Neuronal stem cell (in vitro differentiated cells): ENCODE measurements at regions not wholly inside any gene's neighbourhood (a gene's known extent, or its start where the extent isn't known, plus 50 kb on each side); places are given as distances from the start of the nearest gene placed in this dataset.

ENCODE experiments used
- DNase-seq: peaks from one replicate; pipeline ENCODE4 v3.0.0-alpha.2; 2013; ENCODE audit warnings: low spot score
- H2AFZ ChIP-seq: one replicate; pipeline ENCODE4 v1.6.1; 2013; ENCODE audit warnings: mild to moderate bottlenecking, low read length, inconsistent platforms
- H2AK5ac ChIP-seq: 2 replicates; pipeline ENCODE4 v1.6.1; 2013; ENCODE audit warnings: low read depth, mild to moderate bottlenecking, inconsistent platforms, low read length, moderate library complexity, mixed read lengths
- H2BK120ac ChIP-seq: 2 replicates; pipeline ENCODE4 v1.6.1; 2013; ENCODE audit warnings: low read depth, mild to moderate bottlenecking, inconsistent platforms, low read length, moderate library complexity, mixed read lengths
- H2BK12ac ChIP-seq: one replicate; pipeline ENCODE4 v1.6.1; 2013; ENCODE audit warnings: low read length, inconsistent platforms
- H2BK15ac ChIP-seq: 2 replicates; pipeline ENCODE4 v1.6.1; 2013; ENCODE audit warnings: mild to moderate bottlenecking, low read length, inconsistent platforms, mixed read lengths
- H2BK5ac ChIP-seq: one replicate; pipeline ENCODE4 v1.6.1; 2013; ENCODE audit warnings: inconsistent platforms, mild to moderate bottlenecking, low read length, moderate library complexity
- H3K14ac ChIP-seq: one replicate; pipeline ENCODE4 v1.6.1; 2013; ENCODE audit warnings: low read length, inconsistent platforms
- H3K18ac ChIP-seq: 2 replicates; pipeline ENCODE4 v1.6.1; 2013; ENCODE audit warnings: low read length, inconsistent platforms
- H3K23ac ChIP-seq: 2 replicates; pipeline ENCODE4 v1.6.1; 2013; ENCODE audit warnings: low read depth, mild to moderate bottlenecking, mixed read lengths, low read length, inconsistent platforms; ENCODE audit not compliant: poor library complexity
- H3K27ac ChIP-seq: replicated peaks from 3 replicates; pipeline ENCODE4 v1.5.1; 2013; ENCODE audit warnings: low read length, inconsistent platforms
- H3K27me3 ChIP-seq, 3 experiments: 2 replicates each; pipeline ENCODE4 v1.6.1; 2013; ENCODE audit warnings: low read length in 3 of 3, mild to moderate bottlenecking in 2 of 3, inconsistent platforms in 1 of 3, low read depth in 1 of 3, mixed read lengths in 1 of 3, moderate library complexity in 1 of 3; ENCODE audit not compliant: control insufficient read depth in 3 of 3, insufficient read depth in 3 of 3
- H3K36me3 ChIP-seq, 2 donors: replicated peaks in 1 of 2; 2 replicates each; pipeline ENCODE4 v1.6.1; 2013; ENCODE audit warnings: low read length in 2 of 2; ENCODE audit not compliant: control insufficient read depth in 2 of 2, insufficient read depth in 2 of 2
- H3K4ac ChIP-seq: 2 replicates; pipeline ENCODE4 v1.6.1; 2013; ENCODE audit warnings: inconsistent platforms, mild to moderate bottlenecking, low read length, moderate library complexity
- H3K4me1 ChIP-seq, 2 donors: 1 replicate in 1 of 2; 2 replicates in 1 of 2; pipeline ENCODE4 v1.6.1; 2013; ENCODE audit warnings: low read length in 2 of 2, low read depth in 1 of 2; ENCODE audit not compliant: control insufficient read depth in 2 of 2, insufficient read depth in 1 of 2
- H3K4me2 ChIP-seq: one replicate; pipeline ENCODE4 v1.6.1; 2013; ENCODE audit warnings: mild to moderate bottlenecking, low read length, inconsistent platforms; ENCODE audit not compliant: insufficient read depth, poor library complexity, severe bottlenecking
- H3K4me3 ChIP-seq, 2 donors: 2 replicates each; pipeline ENCODE4 v1.5.1; 2013; ENCODE audit warnings: low read length in 2 of 2, mild to moderate bottlenecking in 2 of 2, inconsistent platforms in 1 of 2, moderate library complexity in 1 of 2
- H3K79me1 ChIP-seq: one replicate; pipeline ENCODE4 v1.6.1; 2013; ENCODE audit warnings: low read depth, mild to moderate bottlenecking, inconsistent platforms, low read length, moderate library complexity
- H3K9ac ChIP-seq: one replicate; pipeline ENCODE4 v1.6.1; 2013; ENCODE audit warnings: mild to moderate bottlenecking, low read depth, low read length, inconsistent platforms; ENCODE audit not compliant: poor library complexity
- H3K9me3 ChIP-seq, 2 donors: replicated peaks in 1 of 2; 2 replicates each; pipeline versions ENCODE3 to v1.6.1; 2013; ENCODE audit warnings: low read length in 2 of 2, mild to moderate bottlenecking in 2 of 2, inconsistent platforms in 1 of 2, low read depth in 1 of 2, mixed read lengths in 1 of 2, moderate library complexity in 1 of 2; ENCODE audit not compliant: control insufficient read depth in 2 of 2, insufficient read depth in 1 of 2
- H4K8ac ChIP-seq: one replicate; pipeline ENCODE4 v1.6.1; 2013; ENCODE audit warnings: low read depth, mild to moderate bottlenecking, inconsistent platforms, low read length, moderate library complexity
- H4K91ac ChIP-seq: one replicate; pipeline ENCODE4 v1.6.1; 2013; ENCODE audit warnings: low read length, low read depth, mild to moderate bottlenecking, inconsistent platforms; ENCODE audit not compliant: poor library complexity
- WGBS, 2 donors: extraction: QIAGEN DNeasy Blood & Tissue Kit; methylation state at CpG; one replicate each; pipeline ENCODE4 v1.1.7; 2013; ENCODE audit warnings: missing lambda C conversion rate in 2 of 2, mixed read lengths in 1 of 2; ENCODE audit not compliant: insufficient read length in 2 of 2, insufficient replicate concordance in 1 of 2; ENCODE audit errors: extremely low coverage in 2 of 2; 5-methylcytosine and 5-hydroxymethylcytosine counted together

DNA sequence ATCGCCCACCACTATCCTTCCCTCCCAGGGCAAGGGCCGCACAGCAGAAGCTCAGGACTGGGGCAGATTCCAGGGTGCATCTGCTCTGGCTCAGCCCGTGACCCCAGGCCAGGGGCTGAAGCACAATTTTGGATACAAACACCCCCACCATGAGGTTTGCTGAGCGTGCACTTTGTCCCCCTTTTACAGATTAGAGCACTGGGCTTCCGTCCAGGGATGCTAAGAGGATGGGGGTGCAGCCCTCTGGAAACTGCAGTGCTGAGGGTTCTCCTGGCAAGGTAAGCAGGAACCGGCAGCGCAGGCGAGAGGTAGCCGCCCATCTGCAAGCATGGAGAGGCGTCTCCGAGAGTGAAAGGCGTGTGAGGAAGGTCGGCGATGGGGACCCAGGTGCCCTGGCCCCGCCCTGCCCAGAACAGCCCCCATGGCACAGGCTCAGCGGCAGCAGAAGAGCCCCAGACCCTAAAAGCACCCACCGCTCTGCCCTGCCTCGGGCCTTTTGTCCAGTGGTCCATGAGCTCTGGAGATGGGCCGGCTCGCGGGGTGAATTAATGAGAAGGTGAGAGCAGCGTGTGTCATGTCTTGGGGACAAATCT is 54.5 kb upstream of the OLFM1 start:
- no peak overlapping the region for H3K4me3 ChIP-seq
- H3K4me1 ChIP-seq, result peaks cover 0 to 4% of the 10 kb centered on the region in 2 donors
- H2BK12ac ChIP-seq, result no peak overlapping the region
- H2BK5ac ChIP-seq, result no peak overlapping the region
- DNase-seq, result no peak
- no peak overlapping the region for H3K9ac ChIP-seq
- no peaks in the 10 kb centered on the region for H3K9me3 ChIP-seq
- peaks cover 0 to 11% (median 0%) of the 10 kb centered on the region in 3 experiments for H3K27me3 ChIP-seq
- H3K36me3 ChIP-seq, result no peaks in the 10 kb centered on the region
- H3K18ac ChIP-seq, result peak overlapping the region; percentile 42
- H4K91ac ChIP-seq, result no peak overlapping the region
- H2AFZ ChIP-seq, result no peak overlapping the region
- H3K27ac ChIP-seq, result no peak overlapping the region
- WGBS, 2 donors, result no CpG with 5 or more reads among the region's 22 CpGs
- peaks cover 2% of the 10 kb centered on the region for H3K79me1 ChIP-seq
- H4K8ac ChIP-seq, result no peak overlapping the region
- H3K23ac ChIP-seq, result no peak overlapping the region
- no peak overlapping the region for H2BK15ac ChIP-seq
- no peak overlapping the region for H3K4ac ChIP-seq
- no peak overlapping the region for H3K4me2 ChIP-seq
- H3K14ac ChIP-seq, result no peak overlapping the region
- H2AK5ac ChIP-seq, result no peak overlapping the region
- H2BK120ac ChIP-seq, result no peak overlapping the region

DNA sequence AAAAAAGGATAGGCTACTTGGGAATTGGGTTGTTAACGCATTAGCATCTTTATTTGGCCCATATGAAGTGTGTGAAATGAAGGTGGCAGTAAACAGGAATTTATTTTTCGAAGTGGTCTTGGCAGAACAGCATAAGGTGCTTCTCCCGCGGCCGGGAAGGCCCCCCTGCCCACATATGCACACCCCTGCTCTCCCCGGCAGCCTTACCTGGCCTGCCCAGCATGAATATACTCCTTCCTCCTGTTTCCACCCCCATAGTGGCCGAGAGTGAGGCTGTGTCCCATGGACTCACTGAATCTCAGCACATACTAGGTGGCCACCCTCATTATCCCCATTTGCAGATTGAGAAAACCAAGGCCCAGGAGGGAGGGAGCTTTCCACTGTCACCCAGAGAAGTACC is 54.0 kb upstream of the OLFM1 start:
- Histone ChIP-seq H2BK5ac (no peak overlapping the region), H3K4me3 (no peak overlapping the region), H3K27me3 (peaks cover 0 to 11% (median 0%) of the 10 kb centered on the region in 3 experiments), H3K79me1 (peaks cover 2% of the 10 kb centered on the region), H3K14ac (no peak overlapping the region), H3K23ac (no peak overlapping the region), H2AK5ac (peak overlapping the region; percentile 83), H3K9me3 (no peaks in the 10 kb centered on the region), H4K91ac (no peak overlapping the region), H2BK15ac (no peak overlapping the region), H2BK120ac (no peak overlapping the region), H2AFZ (no peak overlapping the region), H4K8ac (no peak overlapping the region), H3K27ac (no peak overlapping the region), H3K9ac (no peak overlapping the region), H3K18ac (no peak overlapping the region), H2BK12ac (no peak overlapping the region), H3K4me2 (no peak overlapping the region), H3K4ac (no peak overlapping the region), H3K36me3 (no peaks in the 10 kb centered on the region), H3K4me1 (peaks cover 0 to 4% of the 10 kb centered on the region in 2 donors)
- WGBS, 2 donors, result no CpG with 5 or more reads among the region's 7 CpGs
- no peak for DNase-seq

DNA sequence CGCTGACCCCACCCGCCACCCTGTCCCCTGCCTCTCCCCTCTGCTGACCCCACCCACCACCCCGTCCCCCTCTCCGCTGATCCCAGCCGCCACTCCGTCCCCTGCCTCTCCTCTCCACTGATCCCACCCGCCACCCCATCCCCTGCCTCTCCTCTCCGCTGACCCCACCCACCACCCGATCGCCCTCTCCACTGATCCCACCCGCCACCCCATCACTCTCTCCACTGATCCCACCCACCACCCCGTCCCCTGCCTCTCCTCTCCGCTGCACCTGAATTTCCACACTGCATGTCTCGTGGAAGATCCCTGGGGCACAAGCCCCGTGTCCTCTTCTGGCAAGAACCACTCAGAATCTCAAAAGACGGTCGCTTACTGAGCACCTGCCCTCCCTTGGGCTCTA is 53.4 kb upstream of the OLFM1 start:
- no peak overlapping the region for H2AK5ac ChIP-seq
- H3K4me1 ChIP-seq, result peaks cover 0 to 4% of the 10 kb centered on the region in 2 donors
- no peak overlapping the region for H3K27ac ChIP-seq
- H3K79me1 ChIP-seq, result peaks cover 2% of the 10 kb centered on the region
- no peak overlapping the region for H2BK15ac ChIP-seq
- no peak overlapping the region for H2BK12ac ChIP-seq
- H2BK5ac ChIP-seq, result no peak overlapping the region
- no peak overlapping the region for H3K9ac ChIP-seq
- no peak overlapping the region for H3K4me2 ChIP-seq
- WGBS, 2 donors, result no CpG with 5 or more reads among the region's 17 CpGs
- no peak overlapping the region for H2BK120ac ChIP-seq
- no peak for DNase-seq
- no peak overlapping the region for H3K4ac ChIP-seq
- H3K27me3 ChIP-seq, result peaks cover 0 to 11% (median 0%) of the 10 kb centered on the region in 3 experiments
- H4K91ac ChIP-seq, result no peak overlapping the region
- H3K36me3 ChIP-seq, result no peaks in the 10 kb centered on the region
- no peak overlapping the region for H3K18ac ChIP-seq
- no peak overlapping the region for H3K23ac ChIP-seq
- no peaks in the 10 kb centered on the region for H3K9me3 ChIP-seq
- no peak overlapping the region for H3K14ac ChIP-seq
- no peak overlapping the region for H4K8ac ChIP-seq
- H3K4me3 ChIP-seq, result no peak overlapping the region
- no peak overlapping the region for H2AFZ ChIP-seq

DNA sequence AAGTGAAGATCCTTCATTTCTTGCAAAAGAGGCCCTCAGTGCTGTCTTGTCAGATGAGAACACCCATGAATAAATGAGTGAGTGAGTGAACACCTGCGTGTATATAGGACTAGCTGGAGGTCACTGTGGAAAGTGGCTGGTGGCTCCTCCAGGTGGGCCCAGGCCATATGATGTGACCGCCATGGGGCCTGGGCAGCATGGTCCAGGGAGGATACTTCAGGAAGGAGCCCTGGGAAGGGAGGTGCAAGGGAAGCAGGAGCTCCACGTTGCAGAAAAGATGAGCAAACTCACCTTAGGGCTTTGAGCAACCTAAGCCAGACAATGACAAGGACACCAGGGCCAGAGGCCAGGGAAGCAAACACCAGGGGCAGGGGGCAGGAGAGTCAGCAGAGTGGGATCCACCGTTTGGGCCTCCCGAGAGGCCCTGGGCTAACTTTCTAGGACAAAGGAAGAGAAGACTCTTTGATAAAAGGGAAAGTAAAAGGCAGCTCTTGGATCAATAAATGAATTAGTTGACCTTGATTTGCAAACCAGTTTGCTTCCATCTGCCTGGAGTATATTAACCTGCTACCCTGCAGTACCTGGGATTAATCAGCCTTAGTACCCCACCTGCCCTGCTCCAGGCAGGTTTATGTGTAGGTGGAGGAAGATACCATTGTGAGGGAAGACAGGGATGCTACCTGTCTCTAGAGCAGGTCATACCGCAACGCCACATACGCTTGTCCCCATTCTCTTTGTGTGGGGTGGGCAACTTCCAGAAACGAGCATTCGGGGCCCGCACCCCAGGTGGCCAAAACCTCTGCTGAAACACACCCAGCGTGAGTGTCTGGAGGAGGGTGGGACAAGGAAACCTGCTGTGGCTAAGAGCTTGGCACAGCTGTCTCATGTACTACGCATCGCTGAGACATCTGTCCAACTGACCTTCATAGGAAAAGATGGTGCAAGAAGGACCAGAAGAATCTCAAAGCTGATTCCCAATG is 51.4 kb upstream of the OLFM1 start:
- Histone ChIP-seq H3K9me3 (no peaks in the 10 kb centered on the region), H3K14ac (no peak overlapping the region), H2BK12ac (no peak overlapping the region), H4K8ac (no peak overlapping the region), H3K4me2 (no peak overlapping the region), H2AK5ac (no peak overlapping the region), H2BK15ac (no peak overlapping the region), H3K4ac (no peak overlapping the region), H3K36me3 (no peaks in the 10 kb centered on the region), H2AFZ (no peak overlapping the region), H3K18ac (peak overlapping the region; percentile 79), H4K91ac (no peak overlapping the region), H3K27ac (no peak overlapping the region), H3K27me3 (peaks cover 0 to 10% (median 0%) of the 10 kb centered on the region in 3 experiments), H3K4me1 (no peaks in the 10 kb centered on the region), H3K4me3 (no peak overlapping the region), H3K23ac (no peak overlapping the region), H3K9ac (no peak overlapping the region), H2BK120ac (no peak overlapping the region), H3K79me1 (peaks cover 2% of the 10 kb centered on the region), H2BK5ac (no peak overlapping the region)
- no CpG with 5 or more reads among the region's 14 CpGs for WGBS, 2 donors
- DNase-seq, result no peak
